Peyer's patch (tissue), 4 donors: ENCODE measurements at regions not wholly inside any gene's neighbourhood (a gene's known extent, or its start where the extent isn't known, plus 50 kb on each side); places are given as distances from the start of the nearest gene placed in this dataset.

Experiments
- CTCF ChIP-seq, 6 experiments: fragments of 450-650 bp in 4 of 6; fragments of 200-600 bp in 2 of 6; sonication (generic) in 1 of 6; IDR thresholded peaks; one replicate each; pipeline ENCODE4 v1.5.1; 2017 to 2019; ENCODE audit warnings: antibody characterized with exemption in 6 of 6, mild to moderate bottlenecking in 3 of 6, moderate library complexity in 1 of 6
- POLR2A ChIP-seq, 2 donors: fragments of 450-650 bp; IDR thresholded peaks; one replicate each; pipeline ENCODE4 v1.5.1; 2017; ENCODE audit warnings: antibody characterized with exemption in 2 of 2, mild to moderate bottlenecking in 2 of 2, moderate library complexity in 2 of 2

- TF ChIP-seq CTCF (IDR thresholded peaks at IDR 0.05) (no peak), POLR2A (IDR thresholded peaks at IDR 0.05) (no peak)
Observed at GRCh38 chr3:141682007-141682406, 56.1 kb upstream of the RNF7 start.
